Bronchial epithelial cell (primary cell): ENCODE measurements at regions not wholly inside any gene's neighbourhood (a gene's known extent, or its start where the extent isn't known, plus 50 kb on each side); places are given as distances from the start of the nearest gene placed in this dataset.
A peak's percentile ranks its signal among the peaks of the same experiment; 100 is the strongest.
"Not testable (repeated sequence)": the region's sequence is repeated elsewhere in the genome, so short reads cannot be mapped to it uniquely, and the experiment has no call there.

Experiments used
- DNase-seq: peaks from one replicate; pipeline ENCODE4 v3.0.0-alpha.2; 2010; ENCODE audit warnings: low read depth
- FAIRE-seq: peaks from 2 replicates; lab custom pipeline; 2011; peaks lifted over from hg19 to GRCh38; lab: Jason Lieb, UNC
- H3K27me3 ChIP-seq: 2 replicates; pipeline ENCODE4 v1.5.1; 2011; ENCODE audit warnings: low read length; ENCODE audit not compliant: control insufficient read depth, insufficient read depth
- H3K36me3 ChIP-seq: 2 replicates; pipeline ENCODE4 v1.5.1; 2011; ENCODE audit warnings: low read length; ENCODE audit not compliant: control insufficient read depth, insufficient read depth
- H3K4me3 ChIP-seq: 2 replicates; pipeline ENCODE4 v1.5.1; 2011; ENCODE audit warnings: mild to moderate bottlenecking, low read depth, low read length, control low read depth
- CTCF ChIP-seq: IDR thresholded peaks from 2 replicates; pipeline ENCODE4 v1.5.1; 2011; ENCODE audit warnings: mild to moderate bottlenecking, moderate library complexity, low read length, control low read depth, inconsistent platforms; ENCODE audit not compliant: insufficient read depth, severe bottlenecking

GRCh38 chrX:109782994-109783700 lies 50.1 kb upstream of the ACSL4 start:
- FAIRE-seq (no peak), DNase-seq (no peak)
- no peak for TF ChIP-seq CTCF
- no peak overlapping the region for H3K4me3 ChIP-seq
- H3K36me3 ChIP-seq = no peaks in the 10 kb centered on the region
- no peaks in the 10 kb centered on the region for H3K27me3 ChIP-seq

- no peaks in the 10 kb centered on the region for H3K36me3 ChIP-seq
- FAIRE-seq (no peak), DNase-seq (peak; percentile 13)
- H3K4me3 ChIP-seq = no peak overlapping the region
- TF ChIP-seq CTCF = no peak
- no peaks in the 10 kb centered on the region for H3K27me3 ChIP-seq
These were observed 50.6 kb upstream of the ACSL4 start for GRCh38 chrX:109783701-109784079.

GRCh38 chrX:109785053-109785452 lies 52.0 kb upstream of the ACSL4 start:
- no peak for FAIRE-seq
- TF ChIP-seq CTCF = no peak
- Histone ChIP-seq H3K36me3 (no peaks in the 10 kb centered on the region), H3K27me3 (no peaks in the 10 kb centered on the region), H3K4me3 (no peak overlapping the region)
- no peak for DNase-seq

GRCh38 chrX:109790511-109790910 lies 57.5 kb upstream of the ACSL4 start:
- H3K4me3 ChIP-seq, H3K27me3 ChIP-seq, H3K36me3 ChIP-seq, DNase-seq, FAIRE-seq: not testable (repeated sequence)

GRCh38 chrX:109793191-109793590 lies 60.1 kb upstream of the ACSL4 start:
- TF ChIP-seq CTCF = no peak
- Histone ChIP-seq H3K36me3 (no peaks in the 10 kb centered on the region), H3K27me3 (no peaks in the 10 kb centered on the region), H3K4me3 (no peak overlapping the region)
- FAIRE-seq (peak; percentile 40), DNase-seq (peak; percentile 96)

- Histone ChIP-seq H3K27me3 (no peaks in the 10 kb centered on the region), H3K4me3 (no peak overlapping the region), H3K36me3 (no peaks in the 10 kb centered on the region)
- DNase-seq = no peak
- no peak for TF ChIP-seq CTCF
- no peak for FAIRE-seq
These were observed 62.6 kb upstream of the ACSL4 start for GRCh38 chrX:109795682-109796081.
